MCF 10A (cell line): ENCODE measurements at regions not wholly inside any gene's neighbourhood (a gene's known extent, or its start where the extent isn't known, plus 50 kb on each side); places are given as distances from the start of the nearest gene placed in this dataset.

Source experiments
- BruUV-seq: library from RNA; stranded (reverse); fragments of 400-500 nt; replicated peaks from 2 replicates; lab custom pipeline; 2021; lab: Mats Ljungman, UMichigan
- CTCF ChIA-PET: fragments of 300-600 bp; sonication (Branson Sonifier 250); formaldehyde crosslinking; extraction: SDS; loops from one replicate; lab custom pipeline; 2021; ENCODE audit warnings: antibody characterized with exemption, inconsistent platforms; lab: Yijun Ruan, JAX
- POLR2A ChIA-PET: fragments of 300-600, 350-650 bp; sonication (Branson Sonifier 250); formaldehyde crosslinking; extraction: SDS; loops from one replicate; lab custom pipeline; 2020; ENCODE audit warnings: antibody characterized with exemption, inconsistent platforms; lab: Yijun Ruan, JAX
- DNase-seq: peaks from one replicate; pipeline ENCODE4 v3.0.0-alpha.2; 2018; ENCODE audit not compliant: unreplicated experiment
- H3K27ac Mint-ChIP-seq: one replicate; pipeline ENCODE4 v1.8.0; 2022; ENCODE audit warnings: mild to moderate bottlenecking, low read depth, mixed read lengths; ENCODE audit not compliant: unreplicated experiment
- H3K27me3 Mint-ChIP-seq: one replicate; pipeline ENCODE4 v1.8.0; 2022; ENCODE audit warnings: mixed read lengths; ENCODE audit not compliant: insufficient read depth, unreplicated experiment
- H3K36me3 Mint-ChIP-seq: one replicate; pipeline ENCODE4 v1.8.0; 2022; ENCODE audit warnings: mild to moderate bottlenecking, moderate library complexity, mixed read lengths; ENCODE audit not compliant: insufficient read depth, unreplicated experiment
- H3K4me1 Mint-ChIP-seq: one replicate; pipeline ENCODE4 v1.8.0; 2022; ENCODE audit warnings: mixed read lengths; ENCODE audit not compliant: insufficient read depth, unreplicated experiment
- H3K4me3 Mint-ChIP-seq: one replicate; pipeline ENCODE4 v1.8.0; 2022; ENCODE audit warnings: mild to moderate bottlenecking, moderate library complexity, mixed read lengths; ENCODE audit not compliant: unreplicated experiment
- H3K9me3 Mint-ChIP-seq: one replicate; pipeline ENCODE4 v1.8.0; 2022; ENCODE audit warnings: mixed read lengths; ENCODE audit not compliant: unreplicated experiment
- intact Hi-C: fragments of 100-400 bp; cut with micrococcal nuclease; formaldehyde crosslinking; loops from 2 replicates; pipeline ENCODE4 v1.14.1; 2022
- TF ChIP-seq, protein P1 (sequence below): fragments of 200-600 bp; IDR thresholded peaks from one replicate; pipeline ENCODE4 v1.8.0; 2022; ENCODE audit warnings: antibody characterized with exemption, mild to moderate bottlenecking; ENCODE audit not compliant: unreplicated experiment

DNA sequence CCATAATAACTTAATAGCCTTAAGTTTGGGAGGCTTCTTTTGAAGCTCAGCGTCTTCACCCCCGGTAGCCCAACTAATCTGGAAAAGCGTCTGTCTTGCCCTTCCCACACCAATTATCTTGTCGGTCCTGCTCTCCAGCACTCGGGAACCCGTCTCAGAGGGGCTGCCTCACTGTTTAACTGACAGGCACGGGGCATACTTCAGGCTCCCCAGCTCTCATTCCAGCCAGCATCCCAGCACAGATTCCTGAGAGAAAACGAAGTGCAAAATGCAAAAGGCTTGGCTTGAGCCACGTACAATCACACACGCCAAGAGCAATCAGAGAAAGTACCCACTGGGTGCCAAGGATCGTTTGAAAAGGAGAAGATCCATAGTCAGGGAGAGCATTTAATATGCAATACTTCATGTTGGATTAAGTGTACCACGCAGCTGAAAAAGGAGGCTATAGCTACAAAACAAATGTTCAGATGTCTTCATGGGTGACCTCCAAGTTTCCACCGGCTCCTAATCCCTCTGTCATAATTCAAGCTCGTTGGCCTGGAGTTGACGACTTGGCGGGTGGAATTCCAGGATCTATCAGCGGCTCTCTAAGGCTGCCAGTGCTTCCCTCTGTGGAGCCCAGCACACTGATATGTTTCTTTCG is 53.7 kb upstream of the STX16 start:
- no peaks in the 10 kb centered on the region for H3K9me3 Mint-ChIP-seq
- H3K27ac Mint-ChIP-seq = no peak overlapping the region
- no peaks in the 10 kb centered on the region for H3K36me3 Mint-ChIP-seq
- CTCF ChIA-PET = no interaction called here
- no peak overlapping the region for H3K4me3 Mint-ChIP-seq
- H3K27me3 Mint-ChIP-seq = peaks cover 19% of the 10 kb centered on the region
- H3K4me1 Mint-ChIP-seq = no peaks in the 10 kb centered on the region
- no peak for DNase-seq
- POLR2A ChIA-PET = interaction anchor here (0.6 kb wide), 1 partner anchor 136 kb away, joined by 3 read pairs; no protein-coding TSS in a partner anchor
- TF ChIP-seq, protein P1, sequence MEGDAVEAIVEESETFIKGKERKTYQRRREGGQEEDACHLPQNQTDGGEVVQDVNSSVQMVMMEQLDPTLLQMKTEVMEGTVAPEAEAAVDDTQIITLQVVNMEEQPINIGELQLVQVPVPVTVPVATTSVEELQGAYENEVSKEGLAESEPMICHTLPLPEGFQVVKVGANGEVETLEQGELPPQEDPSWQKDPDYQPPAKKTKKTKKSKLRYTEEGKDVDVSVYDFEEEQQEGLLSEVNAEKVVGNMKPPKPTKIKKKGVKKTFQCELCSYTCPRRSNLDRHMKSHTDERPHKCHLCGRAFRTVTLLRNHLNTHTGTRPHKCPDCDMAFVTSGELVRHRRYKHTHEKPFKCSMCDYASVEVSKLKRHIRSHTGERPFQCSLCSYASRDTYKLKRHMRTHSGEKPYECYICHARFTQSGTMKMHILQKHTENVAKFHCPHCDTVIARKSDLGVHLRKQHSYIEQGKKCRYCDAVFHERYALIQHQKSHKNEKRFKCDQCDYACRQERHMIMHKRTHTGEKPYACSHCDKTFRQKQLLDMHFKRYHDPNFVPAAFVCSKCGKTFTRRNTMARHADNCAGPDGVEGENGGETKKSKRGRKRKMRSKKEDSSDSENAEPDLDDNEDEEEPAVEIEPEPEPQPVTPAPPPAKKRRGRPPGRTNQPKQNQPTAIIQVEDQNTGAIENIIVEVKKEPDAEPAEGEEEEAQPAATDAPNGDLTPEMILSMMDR = no peak
- BruUV-seq = no TSS peak
- intact Hi-C loops = no loop called here

DNA sequence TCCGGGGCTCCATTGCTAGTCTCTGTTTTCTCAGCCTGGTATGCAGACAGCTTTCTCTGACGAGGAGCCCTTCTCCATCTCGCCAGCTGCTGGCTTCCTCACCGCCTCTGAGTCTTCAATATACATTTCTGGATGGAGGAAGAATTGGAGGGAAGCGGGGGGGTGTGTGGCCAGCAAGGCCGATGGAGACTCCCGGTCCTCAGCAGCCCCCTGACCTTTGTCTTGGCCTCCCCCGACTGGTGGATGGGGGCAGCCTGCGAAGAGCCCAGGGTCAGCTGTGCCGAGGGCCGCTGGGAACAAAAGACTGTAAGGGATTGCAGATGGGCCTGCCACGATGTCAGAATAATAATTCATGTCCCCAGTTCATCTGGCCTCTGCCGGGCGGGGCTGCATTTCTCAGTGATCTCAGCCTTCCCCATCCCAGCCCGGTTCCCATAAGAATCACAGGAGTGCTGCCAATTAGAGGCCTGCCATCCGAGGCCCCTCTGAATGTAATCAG is 54.3 kb upstream of the STX16 start:
- CTCF ChIA-PET = interaction anchor here (0.5 kb wide), 1 partner anchor 217 kb away, joined by 3 read pairs; no protein-coding TSS in a partner anchor
- TF ChIP-seq, protein P1 = no peak
- BruUV-seq = no TSS peak
- H3K27ac Mint-ChIP-seq = no peak overlapping the region
- no peak overlapping the region for H3K4me3 Mint-ChIP-seq
- POLR2A ChIA-PET = no interaction called here
- no peaks in the 10 kb centered on the region for H3K4me1 Mint-ChIP-seq
- H3K36me3 Mint-ChIP-seq = no peaks in the 10 kb centered on the region
- H3K27me3 Mint-ChIP-seq = peaks cover 25% of the 10 kb centered on the region
- DNase-seq = no peak
- H3K9me3 Mint-ChIP-seq = no peaks in the 10 kb centered on the region
- intact Hi-C loops = no loop called here

DNA sequence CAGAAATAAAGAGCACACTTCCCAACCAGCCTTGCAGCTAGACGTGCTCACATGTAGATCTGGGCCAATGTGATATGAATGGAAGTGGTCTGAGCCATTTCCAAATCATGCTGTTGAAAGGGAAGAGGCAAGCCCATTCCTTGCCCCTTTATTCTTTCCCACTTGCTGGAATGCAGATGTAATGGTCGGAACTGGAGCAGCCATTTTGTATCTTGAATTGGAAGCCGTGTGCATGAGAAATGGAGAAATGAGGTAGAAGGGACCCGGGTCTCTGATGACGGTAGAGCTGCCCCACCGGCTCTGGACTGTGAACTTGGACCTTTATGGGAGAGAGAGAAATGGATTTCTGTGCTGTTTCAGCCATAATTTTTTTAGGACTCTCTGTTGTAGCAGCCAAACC is 54.8 kb upstream of the STX16 start:
- ChIA-PET CTCF (interaction anchor here (0.5 to 0.7 kb wide), 2 partner anchors 216 to 342 kb away, joined by 3 read pairs; no protein-coding TSS in a partner anchor), POLR2A (no interaction called here)
- Mint-ChIP-seq H3K27me3 (peaks cover 30% of the 10 kb centered on the region), H3K36me3 (no peaks in the 10 kb centered on the region), H3K9me3 (no peaks in the 10 kb centered on the region), H3K4me1 (no peaks in the 10 kb centered on the region), H3K4me3 (no peak overlapping the region), H3K27ac (no peak overlapping the region)
- DNase-seq = no peak
- TF ChIP-seq, protein P1 = no peak
- no TSS peak for BruUV-seq
- intact Hi-C loops = no loop called here

DNA sequence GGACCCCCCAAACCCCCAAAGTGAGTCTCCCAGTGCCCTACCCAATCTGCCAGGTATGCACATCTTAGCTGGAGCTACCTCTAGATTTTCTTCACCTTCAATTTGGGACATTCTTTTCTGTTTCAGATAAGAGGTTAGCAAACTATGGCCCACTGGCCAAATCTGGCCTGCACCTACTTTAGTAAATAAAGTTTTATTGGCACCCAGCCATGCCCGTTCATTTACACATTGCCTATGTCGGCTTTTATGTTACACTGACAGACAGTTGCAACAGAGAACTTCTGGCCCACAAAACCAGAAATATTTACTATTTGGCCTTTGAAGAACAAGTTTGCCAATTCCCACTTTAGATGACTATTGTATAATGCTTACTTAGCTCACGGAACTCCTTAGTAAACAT is 55.9 kb upstream of the STX16 start:
- H3K9me3 Mint-ChIP-seq = no peaks in the 10 kb centered on the region
- peaks cover 38% of the 10 kb centered on the region for H3K27me3 Mint-ChIP-seq
- no peaks in the 10 kb centered on the region for H3K36me3 Mint-ChIP-seq
- DNase-seq = no peak
- TF ChIP-seq, protein P1 = no peak
- CTCF ChIA-PET = no interaction called here
- POLR2A ChIA-PET = no interaction called here
- no peak overlapping the region for H3K27ac Mint-ChIP-seq
- no peak overlapping the region for H3K4me3 Mint-ChIP-seq
- no TSS peak for BruUV-seq
- H3K4me1 Mint-ChIP-seq = no peaks in the 10 kb centered on the region
- intact Hi-C loops = no loop called here
